ENCODE measurements at regions not wholly inside any gene's neighbourhood (a gene's known extent, or its start where the extent isn't known, plus 50 kb on each side); places are given as distances from the start of the nearest gene placed in this dataset.
"Not testable (repeated sequence)": the region's sequence is repeated elsewhere in the genome, so short reads cannot be mapped to it uniquely, and the experiment has no call there.

DNA sequence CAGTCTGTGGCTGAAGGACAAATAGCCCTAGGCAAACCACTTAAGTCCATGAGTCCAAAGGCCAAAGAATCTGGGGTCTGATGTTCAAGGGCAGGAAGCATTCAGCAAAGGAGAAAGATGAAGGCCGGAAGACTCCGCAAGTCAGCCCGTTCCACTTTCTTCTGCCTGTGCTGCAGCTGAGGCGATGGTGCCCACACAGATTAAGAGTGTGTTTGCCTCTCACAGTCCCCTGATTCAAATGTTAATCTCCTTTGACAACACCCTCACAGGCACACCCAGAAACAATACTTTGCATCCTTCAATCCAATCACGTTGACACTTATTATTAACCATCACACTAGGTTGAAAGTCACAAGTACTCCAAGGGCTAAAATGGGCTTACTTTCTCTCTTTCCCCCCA lies 605.4 kb upstream of the GNPDA2 start:
- DNase-seq, result no peak

DNA sequence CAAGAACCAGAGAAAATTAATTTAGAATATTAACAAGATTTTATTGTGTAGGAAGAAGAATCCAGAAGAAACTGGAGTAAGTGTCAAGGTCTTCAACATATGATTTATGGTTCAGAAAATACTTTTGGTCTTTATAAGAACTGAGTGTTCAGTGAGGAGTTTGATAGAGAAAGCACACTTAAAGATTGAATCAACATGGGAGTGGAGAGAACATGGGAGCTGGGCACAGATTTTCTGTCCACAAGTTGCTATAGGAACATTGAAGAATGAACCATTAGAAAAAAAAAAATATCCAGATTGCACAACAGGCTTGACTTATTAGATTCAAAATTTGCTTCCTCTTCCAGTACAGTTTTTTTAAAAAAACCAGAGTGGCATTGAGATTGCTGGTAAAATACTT lies 601.2 kb upstream of the GNPDA2 start:
- no peak for DNase-seq

DNA sequence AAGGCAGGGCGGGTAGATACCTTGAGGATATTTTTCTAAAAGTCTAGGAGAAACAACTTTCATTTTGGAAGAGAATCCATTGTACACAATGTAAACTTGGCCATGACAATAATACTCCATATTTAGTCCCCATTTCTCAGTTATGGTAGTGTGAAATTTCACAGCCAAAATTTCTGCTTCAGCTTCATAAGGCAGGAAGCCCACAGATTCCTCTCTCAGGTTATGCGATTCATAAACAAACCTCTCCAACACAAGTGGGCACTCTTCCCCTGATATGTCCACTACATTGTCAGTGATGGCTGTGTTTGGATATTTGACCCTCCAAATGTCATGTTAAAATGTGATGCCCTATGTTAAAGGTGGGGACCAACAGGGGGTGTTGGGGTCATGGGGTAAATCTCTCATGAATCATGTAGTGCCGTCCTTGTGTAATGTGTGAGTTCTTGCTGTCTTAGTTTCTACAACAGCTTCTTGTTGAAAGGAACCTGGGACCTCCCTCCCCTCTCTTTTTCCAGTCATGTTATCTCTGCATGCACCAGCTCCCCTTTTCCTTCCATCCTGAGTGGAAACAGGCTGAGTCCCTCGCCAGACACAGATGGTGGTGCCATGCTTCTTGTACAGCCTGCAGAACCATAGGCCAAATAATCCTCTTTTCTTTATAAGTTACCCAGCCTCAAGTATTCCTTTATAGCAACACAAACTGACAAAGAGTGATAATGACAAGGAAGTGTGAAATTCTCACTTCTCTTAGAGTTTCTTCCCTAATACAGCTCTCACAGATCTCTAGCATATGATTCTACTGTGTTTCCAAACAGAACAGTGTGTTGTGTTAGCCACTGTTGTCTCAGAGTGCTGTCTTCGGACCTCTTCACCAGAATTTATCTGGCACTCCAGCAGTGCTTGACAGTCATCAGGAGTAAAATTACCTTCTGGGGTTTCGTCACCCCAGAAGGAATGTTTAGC lies 598.4 kb upstream of the GNPDA2 start:
- DNase-seq, result no peak

DNA sequence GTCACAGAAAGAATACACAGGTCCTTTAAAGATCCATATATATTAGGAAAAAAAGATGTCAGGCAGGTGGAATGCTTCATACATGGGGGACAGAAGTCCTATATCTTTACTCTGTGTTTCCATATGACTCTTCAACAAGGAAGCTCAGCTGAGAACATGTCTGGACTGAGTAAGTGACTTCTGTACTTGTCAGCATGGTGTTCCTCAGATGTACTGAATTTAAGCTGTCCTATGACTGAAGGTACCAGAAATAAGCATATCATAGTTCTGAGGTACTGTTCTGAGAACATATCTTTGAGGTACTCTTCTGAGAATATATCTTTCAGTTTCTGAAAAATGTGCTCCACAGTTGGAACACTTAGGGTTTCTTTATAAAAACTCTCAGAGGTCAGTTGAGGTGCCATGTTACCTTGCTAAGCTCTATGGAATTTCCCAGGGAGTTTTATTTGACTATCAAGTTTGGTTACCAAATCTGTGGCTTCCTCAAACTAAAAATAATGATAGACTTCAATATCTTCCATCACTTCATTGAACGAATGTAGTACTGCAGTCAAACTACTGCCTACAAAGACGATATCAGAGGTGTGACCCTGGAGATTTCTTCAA lies 597.2 kb upstream of the GNPDA2 start:
- DNase-seq, result no peak

DNA sequence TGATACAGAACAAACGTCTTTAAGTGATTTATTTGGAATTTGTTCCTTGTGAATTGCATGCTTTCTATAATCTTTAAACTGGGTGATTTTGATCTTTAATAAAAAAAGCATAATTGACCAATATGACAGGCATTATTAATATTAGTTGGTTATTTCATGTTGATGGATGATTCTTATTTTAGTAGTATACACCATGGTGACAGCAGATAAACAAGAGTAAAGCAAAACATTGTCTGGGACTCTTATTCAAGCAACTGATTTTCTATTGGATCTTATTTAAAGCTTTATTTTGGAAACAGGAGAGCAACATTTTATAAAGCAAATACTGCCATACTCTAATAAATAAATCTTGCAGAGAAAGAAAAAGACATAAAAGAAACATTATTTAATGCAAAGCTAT lies 591.4 kb upstream of the GNPDA2 start:
- DNase-seq, result no peak

DNA sequence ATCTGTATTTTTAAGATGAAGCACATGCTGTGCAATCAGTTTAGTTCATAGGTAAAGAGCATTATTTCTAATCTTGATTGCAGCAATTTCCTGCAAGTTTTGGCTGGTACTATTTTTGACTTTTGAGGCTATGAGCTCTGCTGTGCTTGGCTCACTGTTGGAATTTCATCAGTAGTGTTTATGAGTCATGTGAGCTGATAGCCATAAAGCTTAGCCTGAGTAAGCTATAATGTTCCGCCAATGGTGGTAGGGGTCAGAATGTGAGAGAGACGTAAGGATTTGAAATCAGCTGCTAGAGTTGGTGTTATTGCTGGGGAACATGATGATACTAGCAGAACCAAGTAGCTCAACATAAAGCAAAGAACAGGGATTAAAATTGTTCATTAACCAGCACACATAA lies 590.9 kb upstream of the GNPDA2 start:
- DNase-seq, result no peak

DNA sequence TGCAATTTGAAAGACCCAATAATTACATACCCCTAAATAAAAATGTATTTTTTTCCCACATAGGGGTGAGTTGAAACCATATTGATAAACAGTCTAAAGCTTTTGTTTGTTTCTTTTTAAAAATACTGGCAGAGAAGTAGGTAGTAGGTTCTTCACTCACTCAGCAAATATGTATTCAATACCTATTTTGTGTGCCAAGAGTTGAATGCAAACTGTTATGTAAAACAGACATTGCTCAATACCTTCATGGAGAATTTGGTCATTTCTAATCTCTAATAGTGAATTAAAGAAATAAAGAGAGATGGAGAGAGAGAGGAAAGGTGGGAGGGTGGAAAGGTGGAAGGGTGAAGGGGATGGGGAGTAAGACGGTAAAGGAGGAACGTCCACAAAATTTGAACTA lies 589.9 kb upstream of the GNPDA2 start:
- no peak for DNase-seq

DNA sequence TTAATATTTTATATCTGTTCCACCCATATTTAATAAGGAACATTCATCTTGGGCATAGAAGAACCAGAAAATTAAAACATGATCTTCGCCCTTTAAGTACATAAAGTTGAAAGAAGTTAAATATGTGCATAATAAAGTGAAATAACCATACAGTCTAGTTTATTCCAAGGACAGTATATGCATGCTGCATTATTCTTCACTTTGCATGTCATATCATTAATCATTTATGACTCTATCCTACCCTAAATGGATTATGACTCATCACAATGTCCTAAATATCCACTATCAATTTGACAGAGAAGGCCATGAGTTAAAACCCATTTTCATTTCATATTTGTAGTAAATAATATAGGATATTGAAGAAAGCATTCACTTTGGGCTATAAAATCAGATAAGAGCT lies 576.5 kb upstream of the GNPDA2 start:
- no peak for DNase-seq

DNA sequence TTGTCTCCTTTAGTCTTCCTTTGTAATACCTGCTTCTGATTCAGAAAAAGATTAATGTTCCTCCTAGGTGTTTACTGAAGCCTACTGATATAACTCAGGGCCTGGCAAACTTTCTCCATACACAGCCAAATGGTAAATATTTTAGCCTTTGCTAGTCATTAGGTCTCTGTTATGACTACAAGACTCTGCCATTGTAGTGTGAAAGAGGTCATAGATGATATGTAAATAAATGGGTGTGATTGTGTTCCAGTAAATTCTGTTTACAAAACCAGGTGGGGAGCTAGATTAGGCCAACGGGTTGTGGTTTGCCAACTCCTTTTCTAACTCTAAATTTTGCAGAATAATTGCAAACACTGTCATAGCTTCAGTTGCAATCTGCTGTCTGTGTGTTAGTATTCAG lies 568.1 kb upstream of the GNPDA2 start:
- no peak for DNase-seq

DNA sequence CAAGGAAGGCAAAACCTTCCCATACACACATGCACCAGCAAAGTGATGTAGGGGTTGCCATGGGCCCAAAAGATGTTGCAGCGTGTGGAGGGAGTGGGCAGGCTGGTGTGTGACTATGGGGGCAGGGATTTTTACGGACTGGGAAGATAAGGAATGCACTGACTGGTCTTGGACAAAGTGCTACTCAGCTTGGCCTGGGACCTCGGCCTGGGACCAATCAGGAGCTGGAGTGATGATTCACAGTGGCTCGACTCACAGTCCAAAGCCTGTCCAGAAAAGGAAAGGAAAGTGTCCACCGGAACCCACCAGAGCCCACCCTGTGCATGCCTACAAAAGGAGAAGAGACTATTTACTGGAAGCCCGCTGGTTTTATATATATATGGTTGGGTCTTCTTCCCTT lies 567.0 kb upstream of the GNPDA2 start:
- no peak for DNase-seq

DNA sequence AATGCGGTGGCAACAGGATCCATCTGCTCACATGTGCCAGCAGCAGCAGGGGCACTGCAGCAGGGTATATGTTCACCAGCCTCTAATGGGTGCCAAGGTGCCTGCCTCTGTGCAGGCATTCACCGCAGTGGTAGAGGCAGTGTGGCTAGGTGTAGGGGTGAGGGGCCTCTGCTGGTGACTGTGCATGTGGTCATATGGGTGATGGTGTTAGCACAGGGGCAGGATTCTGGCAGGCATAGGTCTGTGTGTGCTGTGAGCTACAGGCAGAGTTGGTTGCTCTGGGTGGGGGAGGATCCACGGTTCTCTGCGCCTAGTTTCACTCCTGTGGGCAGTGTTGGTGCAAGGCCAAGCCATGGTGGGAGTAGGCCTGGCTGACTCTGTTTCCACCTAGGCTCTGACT lies 566.5 kb upstream of the GNPDA2 start:
- DNase-seq, result no peak

DNA sequence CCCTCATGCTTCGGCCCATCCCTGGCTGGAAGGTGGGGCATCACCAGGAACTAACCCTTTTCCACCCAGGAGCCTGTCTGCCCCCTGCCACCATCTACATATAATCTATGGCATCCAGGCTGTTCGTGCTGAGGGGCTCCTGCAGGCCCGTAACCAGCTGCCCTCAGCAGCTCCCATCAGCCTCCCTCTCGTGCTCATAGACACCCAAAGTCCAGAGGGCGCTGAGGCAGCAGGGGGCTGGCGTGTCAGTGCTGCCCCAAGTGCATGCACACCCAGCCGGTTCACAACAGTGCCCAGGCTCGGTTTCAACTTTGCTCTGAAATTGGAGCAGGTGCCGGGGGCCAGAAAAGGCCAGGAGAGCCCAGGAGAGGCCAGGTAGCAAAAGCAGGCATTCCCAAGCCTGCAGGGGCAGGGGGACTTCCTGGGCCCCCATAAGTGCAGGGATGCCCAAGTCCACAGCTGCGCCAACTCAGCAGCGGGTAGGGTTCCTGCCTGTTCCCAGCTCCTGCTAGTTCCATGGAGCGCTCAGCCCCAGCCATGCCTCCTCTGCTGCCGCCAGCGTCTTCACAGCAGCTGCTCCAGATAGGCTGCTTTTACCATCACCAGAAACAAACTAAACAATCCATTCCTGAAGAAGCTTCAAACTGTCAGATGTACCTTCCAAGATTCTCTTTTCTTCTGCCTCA lies 558.2 kb upstream of the GNPDA2 start:
- no peak for DNase-seq

DNA sequence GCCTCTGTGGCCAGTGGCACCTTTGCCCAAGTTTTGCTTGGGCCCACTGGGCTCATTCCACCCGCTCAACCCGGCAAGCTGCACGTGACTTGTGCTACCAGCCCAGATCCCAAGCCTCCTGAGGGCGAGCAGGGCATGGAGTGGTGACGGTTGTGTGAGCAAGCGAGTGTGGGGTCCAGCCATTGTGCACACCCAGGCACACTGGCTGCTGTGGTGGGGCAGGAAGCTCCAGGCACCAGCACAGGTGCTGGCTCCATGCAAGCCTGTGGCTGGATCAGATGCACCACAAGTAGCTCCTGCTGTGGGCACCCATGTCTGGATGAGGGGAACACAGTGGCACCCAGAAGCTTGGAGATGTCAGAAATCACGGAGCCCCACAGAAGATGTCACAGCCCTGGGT lies 557.0 kb upstream of the GNPDA2 start:
- DNase-seq, result no peak

DNA sequence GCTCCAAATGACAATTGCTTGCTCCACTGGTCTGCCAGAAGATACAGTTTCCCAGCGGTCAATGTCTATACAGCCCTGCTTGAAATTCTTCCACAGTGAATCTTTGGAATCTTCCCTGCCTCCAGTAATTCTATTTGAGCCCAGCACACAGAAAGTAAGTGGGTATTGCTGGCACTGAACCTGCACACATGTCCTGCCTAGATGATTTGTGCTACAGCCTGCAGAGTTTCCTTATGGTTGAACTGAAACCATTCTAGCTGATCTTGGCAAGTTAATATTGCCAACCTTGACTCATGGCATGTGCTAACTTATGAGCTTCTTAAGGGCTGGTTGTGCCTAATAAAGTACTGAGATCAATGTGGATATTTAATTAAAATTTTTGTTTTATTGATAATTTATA lies 553.8 kb upstream of the GNPDA2 start:
- no peak for DNase-seq

DNA sequence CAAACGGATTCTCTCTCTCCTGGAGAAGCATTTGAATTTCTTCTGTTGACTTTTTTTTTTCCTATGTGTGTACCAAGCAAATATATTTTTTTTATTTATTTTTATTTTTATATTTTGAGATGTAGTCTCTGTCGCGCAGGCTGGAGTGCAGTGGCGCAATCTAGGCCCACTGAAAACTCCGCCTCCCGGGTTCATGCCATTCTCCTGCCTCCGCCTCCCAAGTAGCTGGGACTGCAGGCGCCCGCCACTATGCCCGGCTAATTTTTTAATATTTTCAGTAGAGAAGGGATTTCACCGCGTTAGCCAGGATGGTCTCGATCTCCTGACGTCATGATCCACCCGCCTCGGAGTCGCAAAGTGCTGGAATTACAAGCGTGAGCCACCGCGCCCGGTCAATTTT lies 549.5 kb upstream of the GNPDA2 start:
- no peak for DNase-seq

DNA sequence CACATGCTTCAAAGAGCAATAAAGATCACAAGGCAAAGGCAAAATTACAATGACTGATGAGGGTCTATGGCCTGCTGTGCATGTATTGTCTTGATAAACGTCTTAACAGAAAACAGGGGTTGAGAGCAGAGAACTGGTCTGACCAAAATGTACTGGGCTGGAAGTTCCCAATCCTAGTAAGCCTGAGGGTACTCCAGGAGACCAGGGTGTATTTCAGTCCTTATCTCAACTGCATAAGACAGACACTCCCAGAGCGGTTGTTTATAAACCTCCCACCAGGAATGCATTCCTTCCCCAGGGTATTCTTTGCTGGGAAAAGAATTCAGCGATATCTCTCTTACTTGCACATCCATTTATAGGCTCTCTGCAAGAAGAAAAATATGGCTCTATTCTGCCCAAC lies 521.8 kb upstream of the GNPDA2 start:
- DNase-seq, result not testable (repeated sequence)

DNA sequence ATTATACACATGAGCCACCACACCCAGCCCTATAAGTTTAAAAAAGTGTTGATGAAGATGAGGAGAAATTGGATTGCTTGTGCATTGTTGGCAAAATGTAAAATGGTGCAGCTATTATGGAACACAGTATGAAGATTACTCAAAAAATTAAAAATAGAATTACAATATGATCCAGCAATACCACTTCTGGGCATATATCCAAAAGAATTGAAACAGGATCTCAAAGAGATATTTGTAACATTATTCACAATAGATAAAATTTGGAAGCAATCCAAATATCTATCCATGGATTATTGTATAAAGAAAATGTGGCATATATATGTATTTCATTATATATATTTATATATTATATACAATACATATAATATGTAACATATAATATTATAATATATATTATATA lies 515.6 kb upstream of the GNPDA2 start:
- DNase-seq, result peak; percentile 29

DNA sequence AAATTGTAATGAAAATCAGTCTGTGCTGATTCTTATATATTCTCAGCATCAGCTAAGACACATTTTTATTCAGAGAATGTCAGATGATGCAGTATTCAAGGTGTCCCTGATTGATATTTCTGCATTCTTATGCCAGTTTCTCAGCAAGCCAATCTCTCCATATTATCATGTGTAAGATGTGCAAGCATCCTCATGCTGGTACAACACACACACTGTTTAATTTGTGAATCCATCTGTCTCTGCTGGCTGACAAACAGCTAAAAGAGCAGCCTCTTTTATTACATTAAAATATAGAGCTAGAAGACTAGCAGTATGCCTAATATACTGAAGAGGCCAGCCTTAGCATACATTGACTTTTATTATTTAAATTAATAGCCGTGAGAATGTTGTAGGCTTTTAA lies 502.9 kb upstream of the GNPDA2 start:
- DNase-seq, result no peak

DNA sequence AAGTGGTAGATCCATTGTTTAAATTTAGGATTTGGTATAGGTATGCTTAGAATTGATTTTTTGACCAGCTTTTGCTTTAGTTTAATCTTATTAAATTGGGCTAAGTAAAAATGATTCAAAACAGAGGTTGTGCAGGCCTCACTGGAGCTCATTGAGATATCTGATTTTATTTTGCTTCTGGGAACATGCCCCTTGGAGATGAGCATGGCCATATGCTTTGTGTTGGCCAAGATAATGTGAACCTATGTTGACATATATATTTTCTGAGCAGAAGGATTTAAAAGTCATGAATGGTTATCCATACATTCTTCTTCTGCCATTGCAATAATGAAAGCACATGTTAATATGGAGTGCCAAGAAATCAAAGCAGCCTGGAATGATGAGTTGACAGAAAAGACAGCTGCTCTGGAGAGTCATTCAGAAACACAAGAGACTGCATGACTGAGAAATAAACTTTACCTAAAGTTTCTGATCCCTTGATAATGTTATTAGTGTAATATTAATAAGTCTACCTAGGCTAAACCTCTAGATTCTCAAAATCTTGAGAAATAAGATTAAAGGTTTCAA lies 489.7 kb upstream of the GNPDA2 start:
- DNase-seq, result no peak

DNA sequence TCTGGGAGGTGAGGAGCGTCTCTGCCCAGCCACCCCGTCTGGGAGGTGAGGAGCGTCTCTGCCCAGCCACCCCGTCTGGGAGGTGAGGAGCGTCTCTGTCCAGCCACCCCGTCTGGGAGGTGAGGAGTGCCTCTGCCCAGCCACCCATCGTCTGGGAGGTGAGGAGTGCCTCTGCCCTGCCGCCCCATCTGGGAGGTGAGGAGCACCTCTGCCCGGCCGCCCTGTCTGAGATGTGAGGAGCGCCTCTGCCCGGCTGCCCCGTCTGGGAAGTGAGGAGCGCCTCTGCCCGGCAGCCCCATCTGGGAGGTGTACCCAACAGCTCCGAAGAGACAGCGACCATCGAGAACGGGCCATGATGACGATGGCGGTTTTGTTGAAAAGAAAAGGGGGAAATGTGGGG lies 482.1 kb upstream of the GNPDA2 start:
- not testable (repeated sequence) for DNase-seq

DNA sequence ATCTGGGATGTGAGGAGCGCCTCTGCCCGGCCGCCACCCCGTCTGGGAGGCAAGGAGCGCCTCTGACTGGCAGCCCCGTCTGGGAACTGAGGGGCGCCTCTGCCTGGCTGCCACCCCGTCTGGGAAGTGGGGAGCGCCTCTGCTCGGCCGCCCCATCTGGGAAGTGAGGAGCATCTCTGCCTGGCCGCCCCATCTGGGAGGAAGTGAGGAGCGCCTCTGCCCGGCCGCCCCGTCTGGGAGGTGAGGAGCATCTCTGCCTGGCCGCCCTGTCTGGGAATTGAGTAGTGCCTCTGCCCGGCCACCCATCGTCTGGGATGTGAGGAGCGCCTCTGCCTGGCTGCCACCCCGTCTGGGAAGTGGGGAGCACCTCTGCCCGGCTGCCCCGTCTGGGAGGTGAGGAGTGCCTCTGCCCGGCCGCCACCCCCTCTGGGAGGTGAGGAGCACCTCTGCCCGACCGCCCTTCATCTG lies 481.5 kb upstream of the GNPDA2 start:
- DNase-seq, result not testable (repeated sequence)

DNA sequence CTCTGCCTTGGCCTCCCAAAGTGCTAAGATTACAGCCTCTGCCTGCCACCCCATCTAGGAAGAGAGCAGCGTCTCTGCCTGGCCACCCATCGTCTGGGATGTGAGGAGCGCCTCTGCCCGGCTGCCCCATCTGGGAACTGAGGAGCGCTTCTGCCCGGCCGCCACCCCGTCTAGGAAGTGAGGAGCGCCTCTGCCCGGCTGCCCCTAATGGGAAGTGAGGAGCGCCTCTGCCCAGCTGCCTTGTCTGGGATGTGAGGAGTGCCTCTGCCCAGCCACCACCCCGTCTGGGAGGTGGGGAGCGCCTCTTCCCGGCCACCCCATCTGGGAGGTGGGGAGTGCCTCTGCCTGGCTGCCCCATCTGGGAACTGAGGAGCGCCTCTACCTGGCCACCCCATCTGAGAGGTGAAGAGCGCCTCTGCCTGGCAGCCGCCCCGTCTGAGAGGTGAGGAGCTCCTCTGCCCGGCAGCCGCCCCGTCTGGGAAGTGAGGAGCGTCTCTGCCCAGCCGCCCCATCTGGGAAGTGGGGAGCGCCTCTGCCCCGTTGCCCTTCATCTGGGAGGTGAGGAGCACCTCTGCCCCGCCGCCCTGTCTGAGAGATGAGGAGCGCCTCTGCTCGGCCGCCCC lies 481.0 kb upstream of the GNPDA2 start:
- not testable (repeated sequence) for DNase-seq

DNA sequence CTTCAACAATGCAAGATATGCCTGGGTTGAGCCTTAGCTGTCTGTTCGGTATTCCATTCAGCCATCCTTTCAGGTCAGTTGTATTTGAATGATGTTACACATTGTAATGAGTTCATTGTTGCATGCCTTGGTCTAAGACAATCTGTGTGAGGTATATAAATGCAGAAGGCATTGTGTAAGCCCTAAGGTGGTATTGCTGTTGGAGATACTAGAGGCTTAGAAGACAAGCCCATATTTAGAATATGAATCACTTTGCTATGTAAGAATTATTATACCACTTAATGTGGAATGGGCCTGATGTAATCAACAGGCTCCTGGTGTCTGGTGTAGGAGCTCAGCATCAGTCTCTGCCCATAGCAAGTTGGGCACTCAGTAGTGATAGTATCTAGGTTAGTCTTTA lies 473.4 kb upstream of the GNPDA2 start:
- no peak for DNase-seq
